ENCODE measurements at regions not wholly inside any gene's neighbourhood (a gene's known extent, or its start where the extent isn't known, plus 50 kb on each side); places are given as distances from the start of the nearest gene placed in this dataset.

DNA sequence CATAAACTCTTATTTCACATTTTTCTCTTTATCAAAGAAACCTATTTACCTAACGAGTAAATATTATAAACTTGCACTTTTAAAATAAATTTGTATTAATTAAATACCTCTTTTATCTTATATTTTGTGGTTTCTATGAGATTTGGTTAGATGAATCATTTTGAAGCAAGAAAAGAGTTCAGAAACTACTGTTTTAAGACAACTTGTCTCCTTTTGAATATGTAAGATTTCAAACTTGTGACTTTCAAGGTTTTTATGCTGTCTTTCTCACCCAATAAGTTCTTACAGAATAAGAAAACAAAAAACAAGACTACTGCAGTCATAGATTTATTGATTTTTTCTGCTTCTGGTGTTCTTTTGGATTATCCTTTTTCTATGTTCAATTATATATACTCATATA lies 339.0 kb downstream of the SNAPC1 start:
- DNase-seq: no peak

DNA sequence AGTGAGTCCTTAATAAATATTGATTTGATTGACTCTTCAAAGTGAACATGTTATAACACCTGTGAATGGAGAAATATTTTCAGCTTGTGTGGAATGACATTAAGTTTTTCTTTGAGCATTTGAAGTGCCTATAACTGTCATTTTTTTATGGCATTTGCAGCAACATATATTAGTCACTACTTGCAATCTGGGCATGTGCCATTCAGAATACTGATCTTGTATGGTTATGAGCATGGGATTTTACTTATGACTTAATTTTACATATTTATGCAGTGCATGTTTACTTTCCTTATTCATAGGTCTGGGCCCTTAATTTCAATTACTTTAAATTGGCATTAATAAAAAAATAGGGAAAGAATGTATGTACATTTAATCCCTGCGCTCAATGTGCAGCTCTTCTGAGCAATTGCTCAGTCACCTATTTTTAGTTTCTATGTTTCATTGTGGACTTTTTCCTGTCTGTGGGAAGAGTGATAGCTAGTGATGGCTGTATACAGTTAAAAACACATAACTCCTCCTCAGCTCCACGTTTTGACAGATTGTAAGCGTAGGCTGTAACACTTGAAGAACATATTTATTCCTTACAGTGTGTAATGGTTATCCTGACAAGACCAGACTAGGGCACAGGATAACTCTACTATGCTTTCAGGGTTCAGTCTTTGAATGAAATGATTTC lies 339.6 kb downstream of the SNAPC1 start:
- DNase-seq: no peak

GRCh38 chr14:62102349-62102725 lies 340.1 kb downstream of the SNAPC1 start:
- no peak for DNase-seq

- no peak for DNase-seq
Measured at GRCh38 chr14:62103464-62103863, 341.2 kb downstream of the SNAPC1 start.

GRCh38 chr14:62110941-62111340 lies 348.7 kb downstream of the SNAPC1 start:
- no peak for DNase-seq

DNA sequence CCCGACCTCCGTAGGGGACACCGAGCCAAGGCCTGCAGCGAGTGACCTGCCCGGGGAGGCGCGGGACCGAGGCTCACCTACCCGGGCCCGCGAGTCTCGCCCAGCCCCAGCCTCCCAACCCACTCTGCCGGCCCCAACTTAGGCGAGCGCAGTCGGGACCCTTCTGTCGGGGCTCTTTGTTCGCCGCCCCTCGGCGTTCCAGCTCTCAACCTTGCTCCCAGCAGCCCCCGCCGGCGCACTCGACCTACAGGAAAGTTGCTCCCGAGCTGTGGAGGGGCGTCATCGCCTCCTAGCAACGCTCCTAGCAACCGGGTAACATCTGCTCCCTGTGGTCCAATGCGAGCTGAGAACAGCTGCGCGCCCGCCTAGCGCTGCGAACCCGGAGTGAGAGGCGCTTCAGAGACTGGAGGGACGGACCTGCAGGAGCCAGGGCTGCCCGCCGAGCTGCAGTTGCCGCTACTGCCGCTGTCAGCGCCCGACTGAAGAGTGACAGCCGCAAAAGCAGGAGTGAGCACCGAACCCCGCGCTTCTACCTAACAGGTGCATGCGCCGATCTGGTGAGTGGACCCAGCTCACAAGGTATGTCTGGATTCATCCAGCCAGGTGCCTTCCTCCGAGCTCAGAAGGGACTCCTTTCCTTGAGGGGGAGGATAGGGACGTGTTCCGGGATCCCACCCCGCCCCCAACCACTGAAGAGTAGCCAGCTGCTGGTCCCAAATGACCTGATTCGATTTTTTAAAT lies 355.0 kb downstream of the SNAPC1 start:
- DNase-seq: peak; percentile 91

DNA sequence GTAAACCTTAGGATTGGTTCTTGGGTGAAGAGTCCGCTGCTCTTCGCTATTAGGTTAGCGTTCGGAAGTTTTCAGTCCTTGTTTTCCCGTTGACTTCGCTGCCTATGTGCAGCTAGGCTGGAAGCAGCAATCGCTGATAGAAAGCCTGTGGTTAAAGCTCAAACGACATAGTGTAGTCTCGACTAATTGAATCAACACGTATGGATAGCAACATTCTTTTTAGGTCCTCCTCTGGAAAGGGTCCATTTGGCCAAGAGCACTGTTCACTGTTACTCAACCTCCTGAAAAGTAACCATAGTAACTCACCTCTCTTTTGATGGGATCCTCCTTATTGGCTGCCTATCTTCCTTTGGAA lies 355.5 kb downstream of the SNAPC1 start:
- no peak for DNase-seq

GRCh38 chr14:62118461-62118860 lies 356.2 kb downstream of the SNAPC1 start:
- no peak for DNase-seq

GRCh38 chr14:62118871-62119270 lies 356.7 kb downstream of the SNAPC1 start:
- no peak for DNase-seq

DNA sequence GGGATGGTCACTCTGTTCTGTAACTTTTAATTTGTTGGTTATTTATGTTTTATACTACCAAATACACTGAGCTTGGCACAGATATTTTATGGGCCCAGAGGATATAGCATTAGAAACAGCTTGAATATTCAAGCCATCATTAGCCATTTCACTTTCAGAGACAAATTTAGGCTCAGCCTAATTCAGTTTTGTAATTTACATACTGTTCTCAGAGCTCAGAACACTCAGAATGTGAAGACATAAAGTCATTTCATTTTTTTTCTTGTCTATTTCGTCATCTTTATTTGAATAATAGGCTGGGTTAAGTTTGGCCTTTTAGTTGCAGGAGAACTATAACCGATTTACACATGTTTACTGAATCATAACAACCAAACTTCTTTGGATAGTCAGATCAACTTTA lies 361.7 kb downstream of the SNAPC1 start:
- no peak for DNase-seq

DNA sequence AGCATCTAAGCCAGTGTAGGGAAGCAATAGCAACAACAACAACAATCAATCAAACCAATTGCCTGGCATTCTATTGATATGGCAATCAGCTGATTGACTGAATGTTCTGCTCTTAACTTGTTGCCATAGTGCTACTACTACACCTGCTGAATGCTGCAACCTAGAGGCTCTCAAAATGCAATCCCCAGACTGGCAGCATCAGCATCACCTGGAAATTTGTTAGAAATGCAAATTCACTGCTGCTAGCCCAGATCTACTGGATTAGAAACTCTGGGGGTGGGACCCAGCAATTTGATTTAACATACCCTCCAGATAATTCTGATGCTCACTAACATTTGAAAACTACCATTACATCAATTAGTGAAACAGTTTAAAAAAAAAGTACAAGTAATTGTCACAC lies 363.6 kb downstream of the SNAPC1 start:
- no peak for DNase-seq

- no peak for DNase-seq
Measured at GRCh38 chr14:62126879-62127478, 364.8 kb downstream of the SNAPC1 start.

GRCh38 chr14:62130441-62130840 lies 368.2 kb downstream of the SNAPC1 start:
- no peak for DNase-seq

DNA sequence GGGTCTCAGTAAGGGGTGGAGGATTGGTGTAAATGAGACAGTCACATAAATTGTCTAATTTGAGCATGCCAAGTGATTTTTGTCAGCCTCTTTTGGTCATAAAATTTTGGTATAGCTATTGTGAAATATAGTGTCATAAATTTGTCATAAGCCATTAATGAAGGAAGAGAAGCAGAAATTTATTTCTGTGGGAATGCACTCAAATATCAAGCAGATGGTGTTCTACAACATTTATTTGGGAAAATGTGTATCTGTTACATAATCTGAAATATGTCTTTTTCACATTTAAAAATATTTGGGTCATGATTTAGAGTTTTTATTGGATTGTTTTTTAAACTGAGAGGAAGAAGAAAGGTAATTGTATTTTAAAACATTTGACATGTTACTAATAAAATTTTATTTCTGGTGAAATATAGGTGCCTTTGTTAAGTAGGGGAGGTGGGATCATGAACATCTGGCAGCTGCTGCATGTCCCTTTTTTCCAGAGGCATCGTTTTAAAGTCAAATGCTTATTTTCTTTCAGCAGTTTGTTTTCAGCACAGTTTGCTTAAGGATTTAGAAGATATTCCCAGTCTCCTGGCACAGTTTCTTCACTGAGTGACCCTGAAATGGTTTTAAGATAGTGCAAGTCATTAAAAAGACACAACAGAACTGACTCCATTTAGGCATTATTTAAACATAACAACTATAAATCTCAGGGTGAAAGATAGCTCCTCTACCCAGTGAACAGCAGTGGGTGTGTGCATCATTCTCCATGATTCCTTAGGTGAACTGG lies 371.7 kb downstream of the SNAPC1 start:
- no peak for DNase-seq

GRCh38 chr14:62138593-62138992 lies 376.4 kb downstream of the SNAPC1 start:
- DNase-seq: no peak

GRCh38 chr14:62141139-62141538 lies 378.9 kb downstream of the SNAPC1 start:
- DNase-seq: no peak

DNA sequence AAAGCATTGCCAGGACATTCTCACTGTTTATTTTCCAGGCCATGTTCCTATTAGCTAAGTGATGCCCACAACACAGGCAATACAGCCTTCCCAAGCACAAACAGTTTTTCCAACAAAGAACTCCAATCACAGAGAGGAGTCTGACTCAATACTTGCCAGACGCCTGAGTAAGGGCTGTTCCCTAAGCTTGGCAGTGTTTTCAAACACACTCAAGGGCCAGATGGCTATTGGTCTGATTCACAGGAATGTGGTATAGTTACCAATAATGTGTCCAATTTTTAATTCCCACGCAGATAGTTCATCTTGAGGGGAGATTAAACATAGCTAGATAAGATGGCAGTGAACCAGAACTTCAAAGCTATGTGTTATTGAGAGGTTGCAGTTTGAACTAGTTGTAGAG lies 381.0 kb downstream of the SNAPC1 start:
- no peak for DNase-seq

DNA sequence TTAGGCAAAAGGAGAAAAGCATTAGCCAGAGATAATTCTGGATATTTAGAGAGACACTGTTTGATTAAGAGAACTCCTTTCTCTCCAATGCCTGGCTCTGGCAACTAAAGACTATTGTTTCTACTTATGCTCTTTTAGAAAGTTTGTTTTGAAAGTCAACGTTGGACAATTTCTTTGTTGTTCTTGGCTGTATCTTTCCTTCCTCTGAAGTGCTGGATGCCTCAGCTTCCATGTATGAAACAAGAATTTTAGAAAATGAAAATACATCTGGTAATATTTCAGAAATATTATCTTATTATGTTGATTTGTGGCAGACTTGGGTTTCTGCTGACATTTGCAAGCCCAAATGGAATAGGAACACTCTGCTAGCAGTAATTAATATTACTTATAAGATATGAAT lies 382.6 kb downstream of the SNAPC1 start:
- DNase-seq: no peak

DNA sequence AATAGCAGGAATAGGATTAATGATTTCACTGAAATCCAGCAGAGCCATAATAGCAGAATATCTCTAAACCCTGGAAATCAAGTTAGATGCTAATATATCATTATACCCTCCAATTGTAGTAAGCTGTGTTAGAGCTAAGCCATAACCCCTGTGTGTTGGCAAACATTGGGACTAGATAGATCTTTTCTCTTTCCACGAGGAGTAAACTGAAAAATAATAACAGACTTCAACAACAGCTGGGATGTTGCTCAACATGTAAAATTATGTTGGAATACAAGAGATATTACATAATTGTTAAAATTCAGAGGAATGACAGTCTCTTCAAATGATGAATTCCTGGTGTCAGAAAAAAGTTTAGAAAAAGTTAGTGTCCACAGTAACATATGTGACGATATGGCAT lies 383.8 kb downstream of the SNAPC1 start:
- DNase-seq: no peak

DNA sequence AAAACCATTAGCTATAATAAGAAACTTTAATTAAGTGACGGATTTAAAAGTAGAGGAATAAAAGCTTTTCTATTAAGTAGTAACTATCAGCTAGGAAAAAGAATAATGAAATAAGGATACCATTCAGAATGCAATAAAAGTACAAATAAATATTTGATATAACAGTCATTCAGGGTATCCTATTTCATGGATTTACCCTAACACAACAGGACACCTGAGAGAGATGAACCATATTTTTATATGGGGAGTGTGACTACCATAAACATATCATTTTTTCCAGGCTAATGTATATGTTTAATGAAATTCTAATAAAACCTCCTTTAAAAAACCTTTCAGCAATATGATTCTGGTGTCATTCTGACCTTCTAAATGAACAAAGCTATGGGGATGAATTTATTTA lies 393.8 kb downstream of the SNAPC1 start:
- no peak for DNase-seq

DNA sequence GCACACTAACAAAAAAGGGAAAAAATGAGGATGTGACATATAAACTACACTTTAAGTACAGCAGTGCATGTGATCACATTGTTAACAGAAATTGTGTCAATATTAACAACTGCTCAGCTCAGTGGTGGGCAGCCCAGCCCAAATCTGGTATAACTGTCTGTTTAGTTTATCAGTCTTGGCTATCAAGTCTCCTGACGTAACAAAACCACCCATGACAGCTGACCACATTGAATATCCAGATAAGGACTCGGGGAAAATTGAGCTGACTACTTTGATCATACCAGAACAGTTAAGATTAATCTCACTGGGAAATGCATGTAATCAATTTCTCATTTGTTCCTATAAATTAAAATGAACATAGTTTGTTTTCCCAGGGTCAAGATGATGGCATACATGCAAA lies 396.6 kb downstream of the SNAPC1 start:
- DNase-seq: no peak

DNA sequence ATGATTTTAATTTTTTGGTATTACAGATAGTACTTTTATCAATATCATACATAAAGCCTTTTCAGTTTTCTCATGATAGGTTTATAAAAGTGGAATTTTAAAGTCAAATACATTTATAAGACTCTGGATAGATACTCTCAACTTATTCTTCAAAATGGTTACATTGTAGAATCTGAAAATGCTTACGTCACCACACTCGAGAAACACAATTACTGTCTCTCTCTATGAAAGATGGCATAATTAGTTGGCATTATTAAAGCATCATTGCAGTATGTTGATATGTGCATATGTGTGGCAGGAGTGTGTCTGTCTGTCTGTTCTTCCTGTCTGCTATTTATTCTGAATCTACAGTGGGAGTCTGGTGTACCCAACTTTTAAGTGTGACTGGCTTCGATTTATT lies 397.1 kb downstream of the SNAPC1 start:
- DNase-seq: no peak

DNA sequence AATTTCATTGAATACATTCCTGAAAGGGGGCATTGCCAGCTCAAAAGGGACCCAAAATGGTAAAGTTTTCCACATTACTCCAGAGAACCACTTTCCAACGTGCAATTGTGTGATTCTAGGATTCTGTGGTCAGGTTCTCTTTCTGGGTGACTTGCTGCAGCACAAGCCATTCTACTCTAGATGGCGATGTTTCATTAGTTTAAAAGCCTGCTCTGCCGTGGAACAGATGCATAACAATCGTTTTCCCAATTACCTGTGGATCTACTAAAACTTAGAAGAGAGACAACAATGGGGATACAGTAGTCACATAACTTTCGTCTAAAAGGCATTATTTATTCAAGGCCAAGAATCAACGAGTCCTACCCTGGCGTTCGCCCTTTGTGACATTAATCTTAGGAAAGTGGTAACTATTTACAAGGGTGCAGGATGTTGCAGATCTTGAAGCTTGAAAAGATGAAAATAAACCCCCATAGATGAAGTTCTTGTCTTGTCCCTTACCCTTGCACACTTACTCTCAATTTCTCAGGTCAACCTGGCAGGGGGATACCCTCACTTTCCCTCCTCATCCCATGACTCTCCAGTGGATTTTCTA lies 400.9 kb downstream of the SNAPC1 start:
- peak; percentile 25 for DNase-seq
